AG04450 (cell line): ENCODE measurements at regions not wholly inside any gene's neighbourhood (a gene's known extent, or its start where the extent isn't known, plus 50 kb on each side); places are given as distances from the start of the nearest gene placed in this dataset.

Source experiments
- CTCF ChIA-PET: fragments of 300-600, 350-600 bp; formaldehyde crosslinking; extraction: SDS; loops from one replicate; lab custom pipeline; 2022; ENCODE audit warnings: antibody characterized with exemption, inconsistent platforms; lab: Charles Lee
- POLR2A ChIA-PET: fragments of 350-600 bp; formaldehyde crosslinking; extraction: SDS; loops from one replicate; lab custom pipeline; 2021; ENCODE audit warnings: antibody characterized with exemption, inconsistent platforms; lab: Yijun Ruan, JAX
- DNase-seq: peaks from one replicate; pipeline ENCODE4 v3.0.0-alpha.2; 2011; ENCODE audit warnings: low read depth, low spot score
- H3K27ac ChIP-seq: one replicate; pipeline ENCODE4 v1.5.1; 2012; ENCODE audit warnings: low read depth, low read length, control low read depth
- H3K27me3 ChIP-seq: one replicate; pipeline ENCODE4 v1.6.0; 2012; ENCODE audit warnings: low read length; ENCODE audit not compliant: control insufficient read depth, insufficient read depth
- H3K4me3 ChIP-seq: 2 replicates; pipeline ENCODE4 v1.5.1; 2011; ENCODE audit warnings: mild to moderate bottlenecking, low read depth, low read length, control low read depth
- H3K9me3 ChIP-seq: 2 replicates; pipeline ENCODE4 v1.5.1; 2012; ENCODE audit warnings: low read length; ENCODE audit not compliant: control insufficient read depth, insufficient read depth
- TF ChIP-seq, protein P1 (sequence below): IDR thresholded peaks from 2 replicates; pipeline ENCODE4 v1.5.1; 2011; ENCODE audit warnings: low read depth, low read length, control low read depth, inconsistent platforms

DNA sequence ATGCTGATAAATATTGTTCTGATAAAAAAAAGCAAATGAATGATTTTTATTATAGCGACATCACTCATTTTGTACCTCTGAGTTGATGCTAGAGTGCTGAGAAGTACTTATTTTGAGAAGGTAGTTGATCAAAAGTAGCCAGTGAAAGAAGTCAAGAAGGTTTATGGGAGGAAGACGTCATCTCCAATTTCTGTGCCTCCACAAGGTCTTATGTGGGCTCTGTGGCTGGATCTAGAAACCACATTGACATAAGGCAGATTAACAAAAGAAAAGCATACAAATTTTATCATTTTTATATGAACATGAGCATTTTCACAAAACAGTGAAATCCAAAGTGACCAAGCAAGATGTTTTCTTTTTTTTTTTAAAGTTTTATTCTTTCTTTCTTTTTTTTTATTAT is 289.5 kb upstream of the FAR2 start:
- POLR2A ChIA-PET: no interaction called here
- H3K4me3 ChIP-seq: no peak overlapping the region

DNA sequence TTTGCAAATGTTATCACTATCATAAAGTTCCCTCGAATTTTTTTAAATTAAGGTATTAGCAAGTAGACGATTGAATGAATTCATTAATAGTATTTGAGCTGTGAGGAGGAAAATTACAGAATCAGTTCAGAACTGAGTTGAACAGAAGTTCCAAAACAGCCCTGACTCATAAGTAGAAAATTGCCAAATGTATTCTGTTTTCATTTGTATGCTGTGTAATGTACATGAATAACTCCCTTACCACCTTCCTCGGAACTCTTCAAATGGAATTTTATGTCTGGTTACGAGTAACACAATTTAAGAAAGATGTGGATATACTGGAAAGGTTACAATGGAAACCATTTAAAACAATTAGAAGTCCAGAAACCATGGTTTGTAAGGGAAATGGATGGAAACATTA is 283.3 kb upstream of the FAR2 start:
- Histone ChIP-seq H3K4me3 (no peak overlapping the region), H3K27ac (no peak overlapping the region), H3K27me3 (no peaks in the 10 kb centered on the region), H3K9me3 (no peaks in the 10 kb centered on the region)
- DNase-seq: no peak
- ChIA-PET POLR2A (no interaction called here), CTCF (no interaction called here)
- TF ChIP-seq, protein P1, sequence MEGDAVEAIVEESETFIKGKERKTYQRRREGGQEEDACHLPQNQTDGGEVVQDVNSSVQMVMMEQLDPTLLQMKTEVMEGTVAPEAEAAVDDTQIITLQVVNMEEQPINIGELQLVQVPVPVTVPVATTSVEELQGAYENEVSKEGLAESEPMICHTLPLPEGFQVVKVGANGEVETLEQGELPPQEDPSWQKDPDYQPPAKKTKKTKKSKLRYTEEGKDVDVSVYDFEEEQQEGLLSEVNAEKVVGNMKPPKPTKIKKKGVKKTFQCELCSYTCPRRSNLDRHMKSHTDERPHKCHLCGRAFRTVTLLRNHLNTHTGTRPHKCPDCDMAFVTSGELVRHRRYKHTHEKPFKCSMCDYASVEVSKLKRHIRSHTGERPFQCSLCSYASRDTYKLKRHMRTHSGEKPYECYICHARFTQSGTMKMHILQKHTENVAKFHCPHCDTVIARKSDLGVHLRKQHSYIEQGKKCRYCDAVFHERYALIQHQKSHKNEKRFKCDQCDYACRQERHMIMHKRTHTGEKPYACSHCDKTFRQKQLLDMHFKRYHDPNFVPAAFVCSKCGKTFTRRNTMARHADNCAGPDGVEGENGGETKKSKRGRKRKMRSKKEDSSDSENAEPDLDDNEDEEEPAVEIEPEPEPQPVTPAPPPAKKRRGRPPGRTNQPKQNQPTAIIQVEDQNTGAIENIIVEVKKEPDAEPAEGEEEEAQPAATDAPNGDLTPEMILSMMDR: no peak

More for the DNA sequence above, 289.5 kb upstream of the FAR2 start:
- DNase-seq: no peak
- CTCF ChIA-PET: no interaction called here
- TF ChIP-seq, protein P1: no peak
- H3K27ac ChIP-seq: no peak overlapping the region
- H3K27me3 ChIP-seq: no peaks in the 10 kb centered on the region
- H3K9me3 ChIP-seq: no peaks in the 10 kb centered on the region

DNA sequence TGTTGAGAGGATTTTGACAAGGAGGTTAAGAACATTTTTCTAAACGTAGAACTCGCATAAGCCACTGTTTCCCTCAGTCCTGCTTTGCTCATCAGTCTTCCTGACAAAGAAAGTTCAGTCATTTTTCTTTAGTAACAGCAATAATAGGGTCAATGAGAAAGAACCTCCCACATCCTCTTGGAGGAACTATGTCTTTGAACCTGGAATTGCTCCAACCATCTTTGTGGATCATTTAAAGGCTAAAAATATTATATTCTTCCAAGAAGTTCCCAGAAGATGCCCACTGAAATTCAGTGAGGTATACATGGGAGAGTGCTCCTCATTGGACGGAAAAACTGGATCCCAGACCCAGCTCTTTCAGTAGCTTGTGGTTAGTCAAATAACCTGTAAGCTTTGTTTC is 282.8 kb upstream of the FAR2 start:
- Histone ChIP-seq H3K27me3 (no peaks in the 10 kb centered on the region), H3K4me3 (no peak overlapping the region), H3K27ac (no peak overlapping the region), H3K9me3 (no peaks in the 10 kb centered on the region)
- ChIA-PET POLR2A (no interaction called here), CTCF (no interaction called here)
- TF ChIP-seq, protein P1: no peak
- DNase-seq: no peak

DNA sequence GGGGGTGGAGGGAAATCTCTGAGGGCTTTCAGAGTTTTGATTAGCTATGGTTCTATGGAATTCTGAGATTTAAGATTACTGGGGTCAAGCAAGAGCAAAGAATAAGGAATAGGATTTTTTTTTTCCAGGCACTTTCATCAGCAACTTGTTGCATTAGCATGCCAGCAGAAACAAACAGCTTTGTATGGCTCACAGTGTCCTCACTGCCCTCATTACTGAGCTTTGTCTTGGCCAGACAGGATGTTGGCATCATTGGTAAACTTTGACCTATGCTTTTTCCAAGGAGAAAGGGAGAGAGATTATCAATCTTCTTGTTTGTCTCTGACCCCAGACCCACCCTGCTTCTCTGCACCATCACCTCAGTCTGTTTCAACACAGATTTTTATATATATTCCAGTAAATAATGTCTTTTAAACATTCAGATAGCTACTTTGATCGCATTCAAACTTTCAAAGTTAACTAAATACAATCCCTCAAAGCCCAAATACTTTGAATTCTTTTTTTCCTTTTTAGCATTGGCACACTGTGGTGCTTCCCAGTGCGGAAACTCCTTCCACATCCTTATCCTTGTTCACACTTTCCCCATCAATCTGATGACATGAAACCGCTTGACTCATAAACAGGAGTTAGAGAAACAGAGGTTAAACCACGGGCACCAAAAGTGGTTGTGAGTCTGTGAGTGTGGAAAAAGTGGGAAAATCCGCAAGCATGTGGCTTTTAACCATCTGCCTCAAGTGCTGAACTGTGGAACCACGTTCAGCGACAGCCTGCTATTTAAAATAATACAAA is 282.2 kb upstream of the FAR2 start:
- ChIA-PET CTCF (no interaction called here), POLR2A (no interaction called here)
- no peak overlapping the region for H3K4me3 ChIP-seq
- TF ChIP-seq, protein P1: no peak
- H3K27ac ChIP-seq: no peak overlapping the region
- no peaks in the 10 kb centered on the region for H3K27me3 ChIP-seq
- no peak for DNase-seq
- H3K9me3 ChIP-seq: no peaks in the 10 kb centered on the region

DNA sequence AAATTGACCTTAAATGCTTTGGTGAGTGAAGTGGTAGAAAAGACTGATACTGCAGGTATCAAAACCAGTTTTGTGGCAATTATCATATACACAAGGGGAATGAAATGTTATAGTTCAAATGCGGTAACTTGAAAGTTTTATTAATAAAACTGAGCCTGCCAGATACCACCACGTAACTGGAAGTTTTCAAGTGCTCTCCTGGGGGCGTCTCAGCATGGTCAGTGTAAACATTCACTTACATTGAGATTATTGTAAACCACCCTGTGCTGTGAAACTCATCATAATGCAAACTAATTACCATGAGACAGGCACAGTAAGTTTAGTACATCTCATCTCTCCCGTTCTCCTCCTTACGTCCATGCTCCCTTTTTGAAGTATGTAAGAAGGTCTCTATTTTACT is 280.7 kb upstream of the FAR2 start:
- no peaks in the 10 kb centered on the region for H3K9me3 ChIP-seq
- CTCF ChIA-PET: no interaction called here
- H3K4me3 ChIP-seq: no peak overlapping the region
- H3K27ac ChIP-seq: no peak overlapping the region
- no peaks in the 10 kb centered on the region for H3K27me3 ChIP-seq
- TF ChIP-seq, protein P1: no peak
- POLR2A ChIA-PET: no interaction called here
- no peak for DNase-seq
